ENCODE measurements at regions not wholly inside any gene's neighbourhood (a gene's known extent, or its start where the extent isn't known, plus 50 kb on each side); places are given as distances from the start of the nearest gene placed in this dataset.

- no peak for TF ChIP-seq POU6F1 (CRISPR knock-in tag; IDR thresholded peaks at IDR 0.05; ENCODE audit: borderline replicate concordance, low read depth)
- no peak for TF ChIP-seq CSRNP3 (CRISPR knock-in tag; IDR thresholded peaks at IDR 0.05)
- TF ChIP-seq, protein P1, sequence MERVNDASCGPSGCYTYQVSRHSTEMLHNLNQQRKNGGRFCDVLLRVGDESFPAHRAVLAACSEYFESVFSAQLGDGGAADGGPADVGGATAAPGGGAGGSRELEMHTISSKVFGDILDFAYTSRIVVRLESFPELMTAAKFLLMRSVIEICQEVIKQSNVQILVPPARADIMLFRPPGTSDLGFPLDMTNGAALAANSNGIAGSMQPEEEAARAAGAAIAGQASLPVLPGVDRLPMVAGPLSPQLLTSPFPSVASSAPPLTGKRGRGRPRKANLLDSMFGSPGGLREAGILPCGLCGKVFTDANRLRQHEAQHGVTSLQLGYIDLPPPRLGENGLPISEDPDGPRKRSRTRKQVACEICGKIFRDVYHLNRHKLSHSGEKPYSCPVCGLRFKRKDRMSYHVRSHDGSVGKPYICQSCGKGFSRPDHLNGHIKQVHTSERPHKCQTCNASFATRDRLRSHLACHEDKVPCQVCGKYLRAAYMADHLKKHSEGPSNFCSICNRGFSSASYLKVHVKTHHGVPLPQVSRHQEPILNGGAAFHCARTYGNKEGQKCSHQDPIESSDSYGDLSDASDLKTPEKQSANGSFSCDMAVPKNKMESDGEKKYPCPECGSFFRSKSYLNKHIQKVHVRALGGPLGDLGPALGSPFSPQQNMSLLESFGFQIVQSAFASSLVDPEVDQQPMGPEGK (CRISPR knock-in tag; IDR thresholded peaks at IDR 0.05; ENCODE audit: borderline replicate concordance), result no peak
These were observed 232.9 kb upstream of the MVB12B start for GRCh38 chr9:126093771-126094170.
